ENCODE measurements at regions not wholly inside any gene's neighbourhood (a gene's known extent, or its start where the extent isn't known, plus 50 kb on each side); places are given as distances from the start of the nearest gene placed in this dataset.

GRCh38 chr7:136034132-136034531 is 57.0 kb upstream of the MTPN start:
- ATAC-seq (no peak), DNase-seq (no peak)

- ATAC-seq, result peak; percentile 26
- DNase-seq, result no peak
Measured at GRCh38 chr7:136033413-136034031, 56.4 kb upstream of the MTPN start.

GRCh38 chr7:136030867-136031318 is 53.7 kb upstream of the MTPN start:
- DNase-seq, result no peak
- peak; percentile 86 for ATAC-seq

GRCh38 chr7:136030330-136030729 is 53.2 kb upstream of the MTPN start:
- ATAC-seq, result no peak
- DNase-seq, result no peak

- DNase-seq (no peak), ATAC-seq (no peak)
Measured at GRCh38 chr7:136027160-136027559, 50.0 kb upstream of the MTPN start.

Measured in stimulated activated naive CD8-positive, alpha-beta T cell treated with anti-CD3 and anti-CD28 coated beads, Interleukin-15, Interleukin-2, amounts not matched to agents 100 U/mL and 50 U/mL, for 24 hours (primary cell).